Activated CD4-positive, CD25-positive, alpha-beta regulatory T cell treated with anti-CD3 and anti-CD28 coated beads, Interleukin-2, amount 50 U/mL, for 24 hours (primary cell): ENCODE measurements at regions not wholly inside any gene's neighbourhood (a gene's known extent, or its start where the extent isn't known, plus 50 kb on each side); places are given as distances from the start of the nearest gene placed in this dataset.
"Not testable (repeated sequence)": the region's sequence is repeated elsewhere in the genome, so short reads cannot be mapped to it uniquely, and the experiment has no call there.

Source experiments
- ATAC-seq, 2 donors: fragments of 150-1000 bp; cut with Tn5 transposase; one replicate each; pipeline ENCODE4 v1.10.0; 2021; ENCODE audit warnings: mild to moderate bottlenecking in 1 of 2, moderate library complexity in 1 of 2

DNA sequence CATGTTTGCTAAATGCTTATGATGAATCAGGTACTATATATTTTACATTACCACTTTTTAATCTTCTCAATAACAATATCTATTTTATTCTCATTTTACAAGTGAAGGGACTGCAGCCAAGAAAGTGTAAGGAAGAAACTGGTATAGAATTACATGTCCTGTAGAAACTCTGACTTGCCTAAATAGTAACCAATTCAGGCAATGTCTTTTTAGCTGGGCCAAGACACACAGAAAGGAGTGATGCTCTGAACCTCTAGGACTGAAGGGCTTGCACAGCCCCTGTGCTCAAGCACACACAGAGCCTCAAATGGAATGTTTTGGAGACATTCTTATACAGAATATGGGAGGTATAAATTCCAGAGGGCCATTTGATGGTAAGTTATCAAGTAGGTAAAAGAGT, 286.4 kb upstream of the TNC start:
- no peak for ATAC-seq

- no peak for ATAC-seq
Observed at GRCh38 chr9:115411516-115411915, 293.6 kb upstream of the TNC start.

GRCh38 chr9:115411993-115412452, 294.1 kb upstream of the TNC start:
- no peak for ATAC-seq

GRCh38 chr9:115412656-115413055, 294.7 kb upstream of the TNC start:
- no peak for ATAC-seq

DNA sequence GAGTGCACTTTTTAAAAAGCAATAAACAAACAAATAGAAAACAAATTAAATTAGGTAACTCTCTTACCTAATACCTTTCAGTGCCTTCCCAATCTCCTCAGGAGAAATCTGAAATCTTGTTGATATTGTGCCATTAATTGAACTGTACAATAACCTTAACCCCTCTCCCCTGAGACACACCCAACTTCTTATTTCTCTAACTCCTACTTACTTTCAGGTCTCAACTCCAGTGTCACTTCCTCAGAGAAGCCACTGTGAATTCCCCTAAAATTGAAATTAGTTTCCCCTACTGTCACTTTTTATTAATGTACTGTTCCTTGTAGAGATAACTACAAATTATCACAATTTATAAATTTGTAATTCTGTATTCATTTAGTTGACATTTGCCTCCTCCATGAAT, 295.3 kb upstream of the TNC start:
- ATAC-seq: no peak

DNA sequence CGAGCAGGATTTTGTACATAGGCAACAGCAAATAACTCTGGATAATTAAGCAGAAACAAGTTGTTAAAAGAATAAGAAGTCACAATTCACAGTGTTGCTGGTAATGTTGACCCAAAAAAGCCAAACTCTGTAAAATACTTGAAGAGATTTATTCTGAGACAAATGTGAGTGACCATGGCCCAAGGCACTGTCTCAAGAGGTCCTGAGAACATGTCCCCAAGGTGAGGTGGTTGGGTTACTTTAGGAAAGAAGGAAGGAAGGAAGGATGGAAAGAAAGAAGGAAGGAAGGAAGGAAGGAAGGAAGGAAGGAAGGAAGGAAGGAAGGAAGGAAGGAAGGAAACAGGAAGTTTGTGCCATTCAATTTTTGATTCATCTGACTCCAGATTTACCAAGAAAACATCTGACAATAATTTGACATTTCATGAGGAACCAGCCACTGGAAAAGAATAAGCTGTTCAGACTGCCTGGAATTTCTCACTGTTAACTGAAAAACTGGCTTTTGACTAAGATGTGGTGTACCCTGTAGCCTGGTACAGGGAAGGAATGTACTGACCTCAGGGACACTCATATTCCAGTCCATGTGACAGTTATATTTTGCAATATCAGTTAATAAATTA, 295.9 kb upstream of the TNC start:
- ATAC-seq: no peak

GRCh38 chr9:115414561-115414960, 296.6 kb upstream of the TNC start:
- no peak for ATAC-seq

- no peak for ATAC-seq
Observed at GRCh38 chr9:115415450-115415849, 297.5 kb upstream of the TNC start.

- no peak for ATAC-seq
Observed at GRCh38 chr9:115416299-115416698, 298.3 kb upstream of the TNC start.

DNA sequence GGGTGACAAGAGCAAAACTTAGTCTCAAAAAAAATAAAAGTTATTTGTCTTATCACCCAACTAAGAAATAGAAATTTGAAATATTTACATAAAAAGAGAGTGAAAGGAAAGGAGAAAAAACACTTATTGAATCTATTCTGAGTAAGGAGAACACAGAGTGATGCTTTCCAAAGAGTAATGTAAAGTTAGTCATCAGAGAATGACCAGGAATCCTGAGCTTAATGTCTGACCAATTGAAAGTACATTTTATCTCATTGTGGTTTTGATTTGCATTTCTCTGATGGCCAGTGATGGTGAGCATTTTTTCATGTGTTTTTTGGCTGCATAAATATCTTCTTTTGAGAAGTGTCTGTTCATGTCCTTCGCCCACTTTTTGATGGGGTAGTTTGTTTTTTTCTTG, 300.2 kb upstream of the TNC start:
- not testable (repeated sequence) for ATAC-seq

DNA sequence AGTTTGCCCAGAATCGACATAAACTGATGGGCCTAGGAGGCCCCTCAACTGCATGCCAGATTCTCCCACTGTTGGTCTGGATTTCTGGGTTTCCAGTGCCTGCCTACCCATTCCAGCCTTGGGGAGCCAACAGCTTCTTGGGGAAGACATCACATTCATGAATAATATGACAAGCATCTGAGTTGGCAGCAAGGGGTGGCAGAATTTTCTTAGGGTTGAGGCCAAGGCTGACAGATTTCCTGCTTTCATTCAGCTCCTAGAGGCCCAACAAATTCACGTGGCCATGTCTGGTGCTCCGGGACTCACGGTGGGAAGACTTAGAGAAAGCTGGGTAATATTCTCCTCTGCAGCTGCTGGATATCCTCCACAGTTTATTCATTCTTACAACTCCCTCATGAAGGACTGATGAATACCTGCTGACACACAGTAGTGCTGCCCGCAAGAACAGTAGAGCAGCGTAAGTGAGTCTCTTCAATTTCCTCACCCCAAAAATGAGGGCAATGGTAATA, 305.0 kb upstream of the TNC start:
- ATAC-seq: no peak

DNA sequence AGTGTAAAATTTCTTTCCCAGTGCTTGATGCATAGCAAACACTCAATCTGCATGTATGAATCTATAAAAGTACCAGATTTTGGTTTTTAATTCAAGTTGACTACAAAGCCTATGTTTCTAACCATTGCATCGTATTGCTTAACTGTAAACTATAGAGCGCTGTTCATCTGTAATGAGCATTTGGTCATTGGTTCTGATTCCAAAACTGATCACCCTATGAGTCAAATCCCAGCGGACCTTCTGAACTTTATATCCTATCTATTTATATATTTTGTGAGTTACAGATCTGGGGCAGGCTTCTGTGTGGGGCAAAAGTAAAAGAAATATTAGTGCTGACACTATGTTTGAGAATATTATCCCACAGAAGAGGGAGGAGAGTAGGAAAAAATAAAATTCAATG, 305.7 kb upstream of the TNC start:
- ATAC-seq: no peak

- no peak for ATAC-seq
Observed at GRCh38 chr9:115425601-115426000, 307.6 kb upstream of the TNC start.

DNA sequence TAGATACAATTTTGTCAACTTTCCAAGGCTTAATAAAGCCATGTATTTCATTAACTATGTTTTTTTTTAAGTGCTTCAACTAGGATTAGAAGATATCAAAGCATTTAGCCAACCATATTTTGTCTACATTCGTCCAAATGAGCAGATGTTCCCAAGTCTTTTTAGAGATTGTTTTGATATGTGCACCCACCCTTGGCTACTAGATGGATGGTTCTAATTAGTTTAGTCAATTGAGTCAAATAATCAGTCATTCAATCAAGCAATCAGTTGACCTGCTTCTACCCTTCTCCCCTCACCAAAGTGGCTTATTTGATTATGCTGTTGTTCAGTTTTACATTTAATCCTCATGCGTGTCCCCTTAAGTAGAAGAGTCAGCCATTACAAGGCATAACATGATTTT, 319.5 kb upstream of the TNC start:
- no peak for ATAC-seq

DNA sequence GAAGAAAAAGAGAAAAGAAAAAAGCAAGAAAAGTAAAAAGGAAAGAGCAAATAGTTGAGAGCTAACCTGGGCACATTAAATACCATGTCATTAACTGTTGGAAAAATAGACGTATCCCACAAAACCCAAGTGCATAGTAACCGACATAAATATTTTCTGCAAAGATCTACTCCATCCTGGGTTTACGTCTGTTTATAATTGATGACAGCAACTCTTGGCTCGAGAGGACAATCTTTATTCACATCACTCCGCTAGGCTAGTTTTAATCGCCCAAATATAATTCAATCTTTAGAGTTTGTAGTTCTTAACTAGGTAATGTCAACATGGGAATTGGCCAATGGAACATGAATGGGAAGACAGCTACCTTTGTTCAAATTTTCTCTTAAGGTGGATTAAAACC, 321.7 kb upstream of the TNC start:
- no peak for ATAC-seq

- ATAC-seq: no peak
Observed at GRCh38 chr9:115442054-115442453, 324.1 kb upstream of the TNC start.

- no peak for ATAC-seq
Observed at GRCh38 chr9:115443890-115444289, 325.9 kb upstream of the TNC start.

- no peak for ATAC-seq
Observed at GRCh38 chr9:115444959-115445358, 327.0 kb upstream of the TNC start.

GRCh38 chr9:115445655-115446054, 327.7 kb upstream of the TNC start:
- no peak for ATAC-seq

DNA sequence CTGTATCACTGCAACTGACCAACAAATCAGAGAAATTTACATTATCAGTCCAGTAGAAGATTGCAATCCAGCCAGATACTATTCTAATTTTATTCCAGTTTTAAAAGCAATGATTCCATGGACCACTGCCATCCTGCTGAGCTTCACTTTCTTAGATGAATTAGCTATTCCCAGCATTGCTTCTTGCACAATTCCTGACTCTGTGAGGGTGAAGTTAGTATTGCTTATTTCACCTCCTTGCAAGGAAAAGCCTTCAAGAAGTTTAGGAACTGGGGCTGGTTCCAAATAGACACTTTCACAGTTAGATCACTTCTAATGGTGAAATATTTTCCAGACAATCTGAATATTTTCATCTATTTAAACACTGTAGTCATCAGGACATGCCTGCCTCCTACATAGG, 338.6 kb upstream of the TNC start:
- ATAC-seq: no peak

GRCh38 chr9:115461280-115461679, 343.3 kb upstream of the TNC start:
- no peak for ATAC-seq

DNA sequence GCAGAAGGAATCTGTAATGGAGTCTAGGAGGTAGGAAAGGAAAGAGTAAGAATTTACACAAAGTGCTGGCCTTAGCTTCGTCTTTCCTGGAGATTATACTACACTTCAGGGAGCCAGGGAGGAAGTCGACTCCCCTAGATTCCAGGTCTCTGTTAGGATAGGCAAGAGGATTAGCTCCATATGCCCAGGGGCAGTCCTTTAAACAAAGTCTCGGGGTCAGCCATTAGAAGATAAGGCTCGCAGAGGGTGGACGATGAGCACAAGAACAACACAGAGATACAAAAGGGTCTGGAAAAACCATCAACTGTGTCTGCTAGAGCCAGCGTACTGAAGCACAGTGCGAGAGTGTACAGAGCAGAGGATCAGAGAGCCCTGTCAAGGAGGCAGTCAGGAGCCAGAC, 344.7 kb upstream of the TNC start:
- ATAC-seq: no peak

- no peak for ATAC-seq
Observed at GRCh38 chr9:115466756-115467155, 348.8 kb upstream of the TNC start.

DNA sequence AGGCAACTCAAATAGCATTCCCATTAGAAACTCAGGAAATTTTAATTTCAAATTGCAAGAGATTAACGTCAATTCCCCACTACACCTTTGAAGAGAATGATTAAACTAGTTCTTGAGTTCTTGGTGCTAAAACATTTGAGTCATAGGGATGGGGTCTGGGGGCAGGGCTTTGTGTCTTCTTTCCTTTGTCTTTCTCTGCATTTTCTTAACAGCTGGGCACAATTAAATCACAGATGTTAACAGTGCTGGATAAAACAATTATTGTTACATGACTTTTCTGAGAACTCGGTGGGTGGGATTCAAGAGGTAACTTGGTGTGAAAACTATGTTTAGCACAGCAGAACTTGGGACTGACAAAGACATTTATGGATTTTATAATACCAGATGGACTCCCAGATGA, 351.9 kb upstream of the TNC start:
- no peak for ATAC-seq

GRCh38 chr9:115473032-115473431, 355.1 kb upstream of the TNC start:
- not testable (repeated sequence) for ATAC-seq
